Rectal smooth muscle tissue (tissue), 1 donor: ENCODE measurements at regions not wholly inside any gene's neighbourhood (a gene's known extent, or its start where the extent isn't known, plus 50 kb on each side); places are given as distances from the start of the nearest gene placed in this dataset.
A peak's percentile ranks its signal among the peaks of the same experiment; 100 is the strongest.

Experiments
- H3K27ac ChIP-seq: one replicate; pipeline ENCODE4 v1.7.0; 2013; ENCODE audit warnings: low read depth, low read length, inconsistent platforms
- H3K27me3 ChIP-seq: one replicate; pipeline ENCODE4 v1.7.0; 2013; ENCODE audit warnings: low read length; ENCODE audit not compliant: control insufficient read depth, insufficient read depth
- H3K36me3 ChIP-seq: one replicate; pipeline ENCODE4 v1.7.0; 2013; ENCODE audit warnings: low read length; ENCODE audit not compliant: control insufficient read depth, insufficient read depth
- H3K4me1 ChIP-seq: one replicate; pipeline ENCODE4 v1.7.0; 2013; ENCODE audit warnings: low read length; ENCODE audit not compliant: control insufficient read depth, insufficient read depth
- H3K4me3 ChIP-seq: one replicate; pipeline ENCODE4 v1.7.0; 2013; ENCODE audit warnings: low read length
- H3K9ac ChIP-seq: one replicate; pipeline ENCODE4 v1.7.0; 2013; ENCODE audit warnings: low read length

GRCh38 chr10:33533612-33534011, 199.1 kb upstream of the NRP1 start:
- Histone ChIP-seq H3K36me3 (no peaks in the 10 kb centered on the region), H3K27me3 (no peaks in the 10 kb centered on the region), H3K4me3 (no peak overlapping the region), H3K9ac (no peak overlapping the region), H3K4me1 (no peaks in the 10 kb centered on the region), H3K27ac (no peak overlapping the region)

DNA sequence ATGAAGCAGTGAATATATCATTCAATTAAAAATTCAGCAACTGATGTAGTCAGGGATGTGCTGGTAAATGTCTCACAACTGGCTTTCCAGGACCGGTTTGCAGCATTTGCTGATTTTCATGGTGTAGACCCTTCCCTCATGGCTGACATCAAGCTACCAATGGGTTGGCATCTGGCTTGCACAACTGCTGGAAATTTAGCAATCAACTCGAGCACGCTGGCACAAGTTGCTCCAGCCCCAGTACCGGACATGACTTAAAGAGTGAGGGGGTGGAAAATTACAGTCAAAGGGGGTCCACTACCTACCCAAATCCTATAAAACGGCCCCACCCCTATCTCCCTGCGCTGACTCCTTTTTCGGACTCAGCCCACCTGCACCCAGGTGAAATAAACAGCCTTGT, 198.4 kb upstream of the NRP1 start:
- H3K4me1 ChIP-seq = no peaks in the 10 kb centered on the region
- no peaks in the 10 kb centered on the region for H3K27me3 ChIP-seq

GRCh38 chr10:33529234-33529633, 194.8 kb upstream of the NRP1 start:
- Histone ChIP-seq H3K27me3 (no peaks in the 10 kb centered on the region), H3K9ac (no peak overlapping the region), H3K27ac (no peak overlapping the region), H3K4me1 (no peaks in the 10 kb centered on the region), H3K36me3 (no peaks in the 10 kb centered on the region), H3K4me3 (no peak overlapping the region)

More for the DNA sequence above, 198.4 kb upstream of the NRP1 start:
- no peak overlapping the region for H3K9ac ChIP-seq
- no peaks in the 10 kb centered on the region for H3K36me3 ChIP-seq
- no peak overlapping the region for H3K4me3 ChIP-seq
- no peak overlapping the region for H3K27ac ChIP-seq

DNA sequence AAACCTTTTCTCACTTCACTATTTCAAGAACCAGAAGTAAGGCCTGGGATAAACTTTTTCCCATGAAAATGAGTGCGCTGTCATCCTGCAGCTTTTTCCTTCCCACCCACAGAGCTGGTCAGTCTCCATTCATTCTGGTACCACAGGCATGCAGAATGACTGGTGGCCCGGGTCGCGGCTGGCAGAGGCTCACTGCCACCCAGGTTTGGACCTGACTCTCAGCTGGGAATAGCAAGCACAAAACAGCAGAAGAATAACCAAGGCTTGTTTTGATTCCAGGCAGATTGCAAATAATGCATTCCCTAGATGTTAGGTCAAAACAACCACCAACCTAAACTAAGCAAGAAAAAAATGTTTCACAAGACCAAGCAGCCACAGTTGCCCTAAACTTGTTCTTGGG, 190.5 kb upstream of the NRP1 start:
- no peak overlapping the region for H3K27ac ChIP-seq
- H3K27me3 ChIP-seq = no peaks in the 10 kb centered on the region
- peaks cover 3% of the 10 kb centered on the region for H3K4me1 ChIP-seq
- no peaks in the 10 kb centered on the region for H3K36me3 ChIP-seq
- H3K4me3 ChIP-seq = no peak overlapping the region
- H3K9ac ChIP-seq = no peak overlapping the region

DNA sequence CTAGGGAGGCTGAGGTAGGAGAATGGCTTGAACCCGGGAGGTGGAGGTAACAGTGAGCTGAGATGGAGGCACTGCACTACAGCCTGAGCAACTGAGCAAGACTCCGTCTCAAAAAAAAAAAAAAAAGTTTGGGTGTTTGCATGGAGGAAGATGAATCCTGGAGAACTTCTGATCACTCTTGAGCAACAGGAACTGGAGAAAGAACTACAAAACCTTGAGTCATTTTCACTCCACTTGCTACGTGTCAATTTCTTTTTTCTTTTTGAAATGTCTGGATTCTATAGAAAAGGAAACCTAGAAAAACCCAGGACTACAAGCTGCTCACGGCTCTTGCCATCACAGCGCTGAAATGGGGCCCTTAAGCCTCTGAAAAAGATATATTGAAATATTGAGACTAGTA, 189.6 kb upstream of the NRP1 start:
- no peaks in the 10 kb centered on the region for H3K27me3 ChIP-seq
- H3K4me3 ChIP-seq = no peak overlapping the region
- H3K36me3 ChIP-seq = no peaks in the 10 kb centered on the region
- no peak overlapping the region for H3K9ac ChIP-seq
- no peak overlapping the region for H3K27ac ChIP-seq
- H3K4me1 ChIP-seq = peaks cover 3% of the 10 kb centered on the region

DNA sequence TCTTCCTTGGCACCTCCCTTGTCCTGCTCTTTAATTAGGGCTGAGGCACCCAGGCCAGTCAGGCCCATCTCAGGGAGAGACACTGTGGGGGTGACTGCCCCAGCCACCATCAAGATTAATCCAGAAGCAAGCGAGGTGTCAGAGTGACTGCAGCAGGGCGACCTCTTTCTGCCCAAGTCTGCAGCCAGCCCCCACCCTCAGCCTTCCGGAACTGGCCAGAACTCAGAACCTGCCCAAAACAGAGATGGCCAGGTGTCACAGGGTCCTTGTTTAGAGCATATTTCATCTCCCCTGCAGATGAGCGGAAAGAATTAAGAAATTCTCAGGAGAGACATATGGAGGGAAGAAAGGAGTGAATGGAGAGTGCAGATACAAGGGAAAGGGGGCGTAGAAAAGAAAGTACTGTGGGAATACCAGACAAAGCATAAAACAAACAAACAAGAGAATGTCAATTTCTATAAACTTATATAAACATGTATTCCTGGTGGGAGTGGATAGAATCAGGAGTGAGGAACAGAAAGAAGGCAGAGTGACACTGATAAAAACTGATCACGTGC, 188.8 kb upstream of the NRP1 start:
- Histone ChIP-seq H3K4me3 (no peak overlapping the region), H3K27me3 (no peaks in the 10 kb centered on the region), H3K27ac (no peak overlapping the region), H3K4me1 (peaks cover 3% of the 10 kb centered on the region), H3K36me3 (no peaks in the 10 kb centered on the region), H3K9ac (no peak overlapping the region)

- Histone ChIP-seq H3K27ac (no peak overlapping the region), H3K9ac (no peak overlapping the region), H3K27me3 (no peaks in the 10 kb centered on the region), H3K36me3 (no peaks in the 10 kb centered on the region), H3K4me1 (peaks cover 3% of the 10 kb centered on the region), H3K4me3 (no peak overlapping the region)
Observed at GRCh38 chr10:33521904-33522303, 187.4 kb upstream of the NRP1 start.

DNA sequence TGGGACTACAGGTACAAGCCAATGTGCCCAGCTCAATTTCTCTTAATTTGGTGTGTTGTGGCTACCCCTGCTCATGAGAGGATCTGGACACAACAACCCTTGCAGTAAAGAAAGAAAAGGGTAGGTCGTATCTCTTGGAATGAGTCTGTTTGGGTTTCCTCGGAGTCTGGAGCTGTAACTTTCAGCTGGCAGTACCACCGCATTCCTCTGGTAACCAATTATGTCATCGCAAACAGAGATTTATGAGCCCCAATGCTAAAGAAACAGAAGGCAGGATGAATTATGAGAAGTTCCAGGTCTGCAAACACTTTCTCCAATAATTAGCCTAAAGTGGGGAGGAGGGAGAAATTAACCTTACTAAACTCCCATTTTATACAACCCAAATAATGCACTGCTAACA, 186.6 kb upstream of the NRP1 start:
- Histone ChIP-seq H3K27ac (no peak overlapping the region), H3K27me3 (no peaks in the 10 kb centered on the region), H3K4me1 (peaks cover 3% of the 10 kb centered on the region), H3K9ac (no peak overlapping the region), H3K36me3 (no peaks in the 10 kb centered on the region), H3K4me3 (no peak overlapping the region)

DNA sequence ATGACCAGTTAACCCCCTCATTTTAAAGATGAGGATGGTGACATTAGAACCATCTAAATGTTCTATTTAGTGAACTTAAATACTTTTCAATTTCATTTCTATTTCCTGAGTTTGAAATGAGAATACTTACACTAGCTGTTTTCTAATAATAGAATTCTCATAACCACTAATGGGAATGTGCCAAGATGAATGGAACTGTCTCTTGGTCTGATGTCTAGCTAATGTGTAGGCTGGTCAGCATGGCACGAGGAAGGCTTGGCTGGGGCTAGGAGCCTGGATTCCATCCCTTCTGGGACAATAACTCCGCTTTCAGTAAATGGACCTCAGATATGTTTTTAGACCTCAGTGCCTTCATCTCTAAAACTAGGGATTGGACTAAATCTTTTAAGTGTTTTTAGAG, 185.8 kb upstream of the NRP1 start:
- H3K27ac ChIP-seq = no peak overlapping the region
- H3K4me1 ChIP-seq = peaks cover 3% of the 10 kb centered on the region
- H3K27me3 ChIP-seq = no peaks in the 10 kb centered on the region
- H3K9ac ChIP-seq = no peak overlapping the region
- no peaks in the 10 kb centered on the region for H3K36me3 ChIP-seq
- H3K4me3 ChIP-seq = no peak overlapping the region

DNA sequence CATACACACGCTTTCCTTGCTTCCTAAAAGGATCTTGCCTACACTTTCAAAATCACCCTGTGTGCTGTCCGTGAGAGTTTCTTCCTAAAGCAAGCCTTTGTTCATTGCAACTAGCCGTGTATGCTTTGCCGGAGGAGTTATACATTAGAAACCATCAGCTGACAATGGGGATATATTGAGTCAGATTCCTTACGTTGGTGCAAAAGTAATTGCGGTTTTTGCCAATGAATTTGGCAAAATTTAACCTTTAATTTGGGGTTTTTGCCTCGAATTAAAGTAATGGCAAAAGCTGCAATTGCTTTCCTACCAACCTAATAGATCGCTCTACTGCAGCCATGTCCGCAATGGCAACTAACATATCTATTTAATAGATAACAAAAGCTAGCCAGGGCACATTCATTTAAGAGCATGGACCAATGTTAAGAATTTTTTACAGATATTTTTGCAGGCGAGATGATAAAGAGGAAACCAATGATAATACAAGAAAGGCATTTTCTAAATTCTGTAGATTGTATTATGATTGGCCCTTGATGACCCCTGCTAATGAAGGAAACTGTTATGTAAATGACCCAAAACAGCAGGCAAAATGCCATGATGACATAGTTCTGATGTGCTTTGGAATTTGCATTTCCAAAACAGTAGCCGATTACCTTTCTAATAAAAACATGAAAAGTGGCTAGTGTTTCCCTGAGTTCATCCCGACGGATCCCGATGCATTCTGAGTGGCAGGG, 184.8 kb upstream of the NRP1 start:
- no peaks in the 10 kb centered on the region for H3K36me3 ChIP-seq
- H3K4me1 ChIP-seq = peaks cover 3% of the 10 kb centered on the region
- H3K4me3 ChIP-seq = no peak overlapping the region
- H3K27ac ChIP-seq = no peak overlapping the region
- H3K27me3 ChIP-seq = no peaks in the 10 kb centered on the region
- H3K9ac ChIP-seq = no peak overlapping the region

GRCh38 chr10:33510206-33510605, 175.7 kb upstream of the NRP1 start:
- H3K27ac ChIP-seq = peak overlapping the region; percentile 77

DNA sequence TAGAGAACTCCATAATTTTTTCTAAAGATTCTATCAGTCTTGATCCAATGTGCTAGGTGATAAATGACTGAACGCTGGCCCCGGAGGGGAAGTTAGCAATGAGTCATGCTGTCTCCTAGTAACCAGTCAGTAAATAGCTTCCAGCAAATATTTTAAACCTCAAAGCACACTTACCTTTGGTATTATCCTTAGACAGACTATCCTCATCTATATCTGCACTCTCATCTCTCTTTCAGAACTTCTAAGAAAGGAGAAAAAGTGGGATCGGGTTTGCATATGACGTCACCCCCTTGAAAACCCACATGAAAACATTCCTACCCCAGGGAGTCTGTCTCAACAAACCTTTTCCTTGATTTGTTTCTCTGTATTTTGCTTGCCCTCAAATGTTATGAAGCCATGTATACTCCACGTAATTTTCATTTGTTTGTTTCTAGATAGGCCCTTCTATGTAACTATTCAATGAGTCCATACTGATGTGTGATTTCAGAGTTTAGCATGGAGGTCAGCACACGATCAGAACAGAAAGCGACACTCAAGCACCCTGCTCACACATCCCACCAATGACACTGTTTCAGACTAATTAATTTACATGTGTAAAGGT, 174.9 kb upstream of the NRP1 start:
- H3K4me3 ChIP-seq = no peak overlapping the region
- H3K4me1 ChIP-seq = peaks cover 12% of the 10 kb centered on the region
- no peaks in the 10 kb centered on the region for H3K36me3 ChIP-seq
- H3K9ac ChIP-seq = no peak overlapping the region
- peak overlapping the region; percentile 77 for H3K27ac ChIP-seq
- no peaks in the 10 kb centered on the region for H3K27me3 ChIP-seq

More at GRCh38 chr10:33510206-33510605, 175.7 kb upstream of the NRP1 start:
- Histone ChIP-seq H3K9ac (no peak overlapping the region), H3K27me3 (no peaks in the 10 kb centered on the region), H3K4me1 (peaks cover 12% of the 10 kb centered on the region), H3K36me3 (no peaks in the 10 kb centered on the region), H3K4me3 (no peak overlapping the region)
